Femur (tissue), 1 donor: ENCODE measurements at regions not wholly inside any gene's neighbourhood (a gene's known extent, or its start where the extent isn't known, plus 50 kb on each side); places are given as distances from the start of the nearest gene placed in this dataset.

Experiments used
- DNase-seq: peaks from one replicate; pipeline ENCODE4 v3.0.0-alpha.2; 2017

DNA sequence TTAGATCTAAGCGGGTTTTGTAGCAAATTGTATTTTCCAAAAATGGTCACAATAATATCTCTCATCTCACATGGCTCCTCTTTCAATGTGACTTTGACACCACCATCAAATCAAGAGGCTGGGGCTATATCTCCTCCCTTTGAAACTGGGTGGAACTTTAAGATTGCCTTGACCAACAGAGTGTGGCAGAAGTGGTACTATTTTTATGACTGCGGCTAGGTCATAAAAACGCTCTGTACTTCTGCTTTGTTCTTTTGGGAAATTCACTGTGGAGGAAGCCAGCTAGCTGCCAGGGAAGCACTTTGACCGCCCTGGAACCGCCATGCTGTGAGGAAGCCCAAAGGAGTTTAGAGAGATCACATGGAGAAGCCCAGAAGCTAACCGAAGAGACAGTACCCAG, 50.7 kb upstream of the ACOT11 start:
- DNase-seq: no peak

DNA sequence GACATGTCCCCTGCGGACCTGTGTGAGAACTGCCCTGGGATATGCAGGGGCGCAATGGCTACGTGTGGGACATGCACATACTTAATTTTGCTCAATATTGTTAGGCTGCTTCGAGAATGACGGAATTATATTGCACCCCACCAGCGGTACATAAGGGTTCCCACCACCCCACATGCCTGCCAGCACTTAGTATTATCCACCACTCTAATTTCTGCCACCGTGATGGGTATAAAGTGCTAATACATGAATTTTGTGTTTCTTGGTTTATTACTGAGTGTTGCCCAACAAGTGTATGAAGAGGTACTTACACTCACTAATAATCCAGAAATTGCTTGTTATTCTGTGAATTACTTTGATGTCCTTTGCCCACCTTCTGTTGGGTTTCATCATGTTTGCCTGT, 52.1 kb upstream of the ACOT11 start:
- DNase-seq: no peak

DNA sequence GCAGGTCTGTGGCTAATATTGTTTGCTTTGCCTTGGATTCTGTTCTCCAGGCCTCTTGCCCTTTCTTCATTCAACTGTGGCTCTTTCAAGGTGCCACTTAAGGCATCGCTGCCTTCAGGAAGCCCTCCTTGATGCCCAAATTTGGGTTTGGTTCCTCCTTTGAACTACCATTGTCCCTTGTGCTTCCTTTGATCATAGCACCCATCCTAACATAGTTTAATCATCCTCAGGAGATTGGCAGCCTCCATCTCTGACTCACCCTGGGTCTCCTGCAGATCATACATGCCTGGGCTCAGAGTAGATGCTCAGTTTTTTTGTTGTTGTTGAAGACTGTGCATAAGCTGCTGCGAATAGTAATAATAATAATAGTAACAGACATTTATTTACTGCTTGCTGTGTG, 54.4 kb upstream of the ACOT11 start:
- DNase-seq: no peak

DNA sequence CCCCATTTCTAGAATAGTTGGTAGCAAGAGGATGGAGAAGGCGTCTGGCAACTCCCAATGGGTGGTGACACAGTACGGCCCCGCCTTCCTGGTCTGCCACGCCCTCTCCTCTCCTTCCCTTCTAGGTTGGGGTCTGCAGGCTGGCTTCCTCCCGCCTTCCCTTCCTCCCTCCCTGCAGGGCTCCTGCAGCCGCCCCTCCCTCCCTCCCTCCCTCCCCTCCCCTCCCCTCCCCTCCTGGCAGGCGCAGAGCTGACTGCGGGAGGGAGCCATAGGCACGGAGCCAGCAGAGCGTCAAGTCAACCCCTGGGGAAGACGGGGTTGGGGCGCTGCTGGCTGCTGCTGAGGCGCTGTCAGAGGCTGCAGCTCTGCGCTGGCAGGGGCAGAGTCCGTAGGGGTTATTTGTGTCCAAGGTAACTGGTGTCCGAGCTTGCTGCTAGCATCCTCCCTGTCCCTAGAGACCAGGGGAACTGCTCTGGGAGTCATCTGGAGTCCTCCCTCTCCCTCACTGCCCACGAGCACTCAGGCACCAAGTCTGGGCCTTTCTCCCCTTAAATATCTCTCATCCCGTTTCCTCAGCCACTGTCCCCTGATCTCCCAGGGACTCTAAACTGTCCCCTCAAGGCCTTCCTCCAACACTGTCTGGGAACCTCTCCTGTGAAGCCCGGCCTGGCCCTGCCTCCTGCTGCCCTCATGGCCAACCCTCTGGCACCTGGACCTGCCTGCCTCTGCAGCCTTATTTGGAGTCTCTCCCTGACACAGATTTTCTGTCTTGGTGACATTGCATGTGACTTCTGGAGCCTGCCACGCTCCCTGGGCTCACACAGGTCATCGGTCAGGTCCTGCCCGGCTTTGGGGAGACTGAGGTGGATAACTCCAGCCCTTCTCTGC, 57.4 kb upstream of the ACOT11 start:
- DNase-seq: peak; percentile 47

DNA sequence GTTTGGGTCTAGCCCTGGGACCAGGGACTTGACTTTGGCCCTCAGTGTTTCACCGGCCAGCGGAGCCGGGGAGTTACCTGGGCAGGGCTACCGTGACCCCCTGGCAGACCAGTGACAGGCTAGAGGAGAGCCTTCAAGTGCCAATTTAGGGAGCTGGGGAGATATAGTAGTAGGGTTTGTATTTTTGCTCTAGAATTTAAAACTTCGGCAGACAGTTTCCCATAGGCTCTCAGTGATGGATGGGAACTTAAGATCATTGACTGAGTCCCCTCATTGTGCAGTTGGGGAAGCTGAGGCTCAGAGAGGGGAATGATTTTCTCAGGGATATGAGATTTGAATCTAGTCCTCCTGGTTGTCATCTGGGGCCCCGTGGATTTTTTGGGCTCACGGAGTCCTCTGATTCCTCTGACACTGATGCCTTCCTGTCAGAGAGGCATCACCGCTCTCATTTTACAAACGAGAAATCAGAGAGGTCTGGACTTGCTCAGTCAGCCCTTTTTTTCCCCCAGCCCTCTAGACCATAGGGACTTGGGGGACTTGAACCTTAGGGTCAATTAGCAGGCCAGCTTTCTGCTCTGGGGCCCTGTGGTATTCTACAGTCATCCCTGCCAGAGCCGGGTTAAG, 58.3 kb upstream of the ACOT11 start:
- no peak for DNase-seq

DNA sequence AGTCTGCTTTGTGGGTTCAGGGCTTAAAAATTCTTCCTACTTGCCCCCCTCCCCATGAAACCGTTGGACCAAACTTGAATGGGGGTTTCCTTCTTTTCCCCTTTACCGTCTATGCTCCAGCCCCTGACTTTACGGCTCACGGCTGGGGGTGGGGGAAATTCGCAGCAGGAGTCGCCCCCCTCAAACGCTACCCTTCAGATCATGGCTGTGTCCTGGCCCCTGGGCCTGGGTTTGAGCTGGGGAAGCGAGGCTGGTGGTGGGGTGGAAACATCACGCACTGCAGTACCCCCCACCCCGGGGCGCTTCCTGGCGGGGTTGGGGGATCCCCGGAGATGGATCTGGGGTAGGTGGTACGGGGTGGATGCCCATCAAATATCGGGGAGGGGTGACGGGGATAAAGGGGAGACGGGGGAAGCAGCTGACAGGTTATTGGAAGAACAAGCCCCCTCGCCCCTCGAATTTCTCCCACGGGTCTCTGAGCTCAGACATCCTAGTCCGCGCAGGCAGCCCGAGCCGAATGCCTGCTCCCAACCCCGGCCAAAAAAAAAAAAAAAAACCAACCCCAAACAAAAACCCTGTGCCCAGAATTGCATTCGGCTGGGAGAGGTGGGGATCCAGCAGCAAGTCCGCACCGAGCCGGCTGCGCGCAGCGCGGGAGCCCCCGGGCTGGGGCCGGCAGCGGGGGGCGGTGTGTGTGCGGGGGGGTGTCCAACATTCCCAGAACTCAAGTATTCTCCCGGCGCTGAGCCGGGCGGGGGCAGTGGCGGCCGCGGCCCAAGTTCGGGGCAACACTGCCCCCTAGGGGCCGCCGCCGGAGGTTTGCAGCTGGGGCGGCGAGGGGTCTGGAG, 59.0 kb upstream of the ACOT11 start:
- DNase-seq: peak; percentile 94

DNA sequence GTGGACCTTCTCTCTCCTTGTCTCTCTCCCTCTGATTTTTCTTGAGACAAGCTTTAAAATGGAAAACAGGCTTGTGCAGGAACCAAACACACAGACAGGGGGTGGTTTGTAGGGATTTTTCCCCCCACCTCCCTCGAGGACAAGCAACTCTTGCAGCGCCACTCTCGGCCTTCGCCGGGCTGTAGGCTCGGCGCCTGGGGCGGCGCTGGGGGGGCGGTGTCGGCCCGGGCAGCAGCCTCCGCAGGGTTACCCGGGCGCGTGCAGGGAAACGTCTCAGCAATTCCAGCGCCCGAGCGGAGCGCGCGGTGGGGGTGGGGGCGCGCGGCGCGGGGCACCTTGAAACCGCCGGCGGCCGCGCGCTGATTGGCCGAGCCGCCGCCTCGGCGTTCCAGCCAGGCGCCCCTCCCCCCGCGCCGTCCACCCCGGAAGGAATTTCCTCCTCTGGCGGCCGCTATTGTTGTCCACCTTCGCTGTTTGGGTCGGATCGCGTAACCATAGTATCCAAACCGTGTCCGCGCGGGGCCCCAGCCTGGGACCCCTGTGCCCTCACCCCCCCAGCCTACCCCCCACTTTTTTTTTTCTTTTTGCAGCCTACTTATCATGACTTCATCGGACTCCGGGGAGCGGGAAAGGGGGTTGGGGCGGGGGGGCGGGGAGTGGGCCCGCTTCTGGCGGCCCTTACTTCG, 59.8 kb upstream of the ACOT11 start:
- peak; percentile 95 for DNase-seq

DNA sequence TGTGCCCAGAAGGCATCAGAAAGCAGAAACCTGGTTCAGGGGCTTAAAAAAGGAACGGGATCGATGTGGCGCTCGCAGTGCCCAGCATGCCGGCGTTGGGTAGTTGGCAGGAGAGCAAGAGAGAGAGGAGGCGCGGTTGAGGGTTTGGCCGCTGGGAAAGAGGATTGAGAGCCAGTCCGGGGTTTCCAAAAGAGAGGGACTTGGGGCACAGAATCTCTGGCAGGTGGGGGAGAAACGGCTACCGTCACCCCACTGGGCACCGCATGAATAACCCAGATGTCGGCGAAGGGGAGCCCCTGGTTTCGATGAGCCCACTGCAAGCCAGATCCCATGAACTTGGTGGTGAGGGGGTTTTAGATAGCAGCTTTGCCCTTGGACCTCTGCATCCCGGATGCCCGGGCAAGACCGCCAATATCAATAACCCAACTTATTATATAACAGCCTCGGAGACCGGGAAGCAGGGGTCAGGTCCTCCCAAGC, 60.4 kb upstream of the ACOT11 start:
- peak; percentile 68 for DNase-seq

DNA sequence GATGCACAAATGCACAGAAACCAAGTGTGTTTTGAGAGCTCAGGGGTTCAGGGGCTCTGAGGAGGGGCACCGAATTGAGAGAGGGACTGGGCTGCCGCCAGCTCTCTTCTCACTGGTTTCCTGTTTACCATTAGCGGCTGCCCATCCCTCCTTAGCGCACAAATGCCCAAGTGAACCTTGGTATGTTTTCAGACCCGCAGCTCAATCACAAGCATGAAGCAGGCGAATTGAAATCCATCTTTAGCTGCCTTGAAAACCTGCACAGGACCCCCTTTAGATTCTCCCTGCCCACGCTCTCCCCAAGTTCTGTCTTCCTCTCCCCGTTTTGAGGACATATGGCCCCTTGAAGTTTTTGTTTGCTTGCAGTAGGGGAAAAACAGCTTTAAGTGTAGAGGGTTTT, 61.1 kb upstream of the ACOT11 start:
- DNase-seq: no peak

DNA sequence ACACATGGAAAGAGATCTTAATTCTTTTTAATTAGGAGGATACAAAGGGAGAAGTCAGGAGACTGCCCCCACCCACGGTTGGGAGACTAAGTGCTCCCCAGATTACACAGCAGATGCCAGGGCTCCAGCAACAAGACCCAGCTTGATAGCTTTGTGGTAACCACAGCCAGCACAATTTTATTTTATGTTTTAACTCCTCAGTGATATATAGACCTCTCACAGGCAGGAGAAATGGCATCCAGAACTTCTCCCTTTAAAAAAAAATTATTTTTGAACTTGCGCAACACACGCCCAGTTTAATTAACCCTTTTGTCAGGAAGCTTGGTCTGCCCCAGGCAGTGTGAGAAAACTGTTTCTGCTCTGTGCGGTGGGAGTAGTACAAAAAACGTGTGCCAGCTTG, 62.6 kb upstream of the ACOT11 start:
- no peak for DNase-seq

DNA sequence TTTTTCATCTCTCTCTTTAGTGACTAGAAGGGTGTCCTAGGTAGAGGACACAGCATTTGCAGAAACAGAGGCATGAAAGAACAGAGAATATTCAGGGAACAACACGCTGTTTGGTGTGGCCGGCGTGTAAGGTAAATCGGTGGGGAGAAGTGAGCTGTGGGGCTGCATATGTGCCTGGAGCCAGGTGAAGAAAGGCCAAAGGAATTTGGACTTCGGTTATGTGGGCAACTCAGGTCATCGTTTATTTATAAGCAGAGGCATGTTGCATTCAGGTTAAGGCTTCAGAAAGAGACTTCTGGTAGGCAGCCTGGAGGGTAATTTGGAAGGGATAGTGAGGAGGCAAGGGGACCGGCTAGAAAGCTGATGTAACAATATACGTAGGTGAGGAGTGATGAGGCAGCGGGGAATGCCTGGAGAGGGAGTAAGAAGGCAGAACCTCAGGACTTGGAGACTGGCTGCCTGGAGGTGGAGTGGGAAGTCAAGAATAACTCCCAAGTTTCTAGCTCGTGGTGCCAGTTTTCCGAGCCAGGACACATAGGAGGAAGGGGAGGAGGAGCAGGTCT, 64.1 kb upstream of the ACOT11 start:
- no peak for DNase-seq

DNA sequence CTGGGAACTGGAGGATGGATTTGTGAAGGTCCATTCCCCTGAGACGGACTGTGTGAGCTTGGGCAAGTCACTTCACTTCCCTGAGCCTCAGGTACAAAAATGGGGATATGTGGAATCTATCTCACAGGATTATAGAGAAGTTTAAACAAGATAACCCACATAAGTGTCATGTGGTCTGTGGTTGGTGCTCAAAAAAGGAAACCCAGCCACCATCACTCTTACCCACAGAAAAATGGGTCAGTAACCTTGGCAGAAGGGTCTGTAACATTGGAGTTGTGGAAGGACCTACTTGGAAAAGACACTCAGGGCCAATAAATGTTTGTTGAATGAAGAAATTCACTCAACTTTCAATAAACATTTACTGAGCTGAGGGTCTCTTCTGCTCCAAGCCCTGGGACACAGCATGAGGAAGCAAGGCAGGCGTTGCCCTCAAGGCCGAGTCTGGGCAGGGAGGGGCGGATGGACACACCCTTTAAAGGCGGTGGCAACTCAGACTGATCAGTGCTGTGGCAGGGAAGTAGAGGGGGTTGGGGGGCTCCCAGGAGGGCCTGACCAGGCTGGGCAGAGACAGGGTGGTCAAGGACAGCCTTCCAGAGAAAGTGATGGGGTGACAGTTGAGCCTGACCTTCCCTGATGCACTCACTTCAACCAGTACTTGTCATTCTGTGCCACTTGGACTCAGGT, 66.7 kb upstream of the ACOT11 start:
- DNase-seq: no peak

DNA sequence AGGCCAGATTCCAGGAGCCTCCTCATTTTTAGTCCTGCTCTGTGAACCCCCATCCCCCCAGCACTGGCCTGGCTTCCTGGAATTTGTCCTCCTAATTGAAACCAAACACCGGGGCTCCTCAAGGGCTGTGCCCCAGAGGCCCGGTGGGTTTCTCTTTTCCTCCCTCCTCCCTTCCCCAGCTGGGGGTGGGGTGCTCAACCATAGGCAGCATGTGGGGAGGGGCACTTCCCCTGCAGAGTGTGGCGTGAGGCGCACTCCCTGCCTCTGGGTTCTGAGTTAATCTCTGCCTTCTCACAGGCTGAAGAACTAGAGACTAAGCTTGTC, 67.5 kb upstream of the ACOT11 start:
- DNase-seq: peak; percentile 70

DNA sequence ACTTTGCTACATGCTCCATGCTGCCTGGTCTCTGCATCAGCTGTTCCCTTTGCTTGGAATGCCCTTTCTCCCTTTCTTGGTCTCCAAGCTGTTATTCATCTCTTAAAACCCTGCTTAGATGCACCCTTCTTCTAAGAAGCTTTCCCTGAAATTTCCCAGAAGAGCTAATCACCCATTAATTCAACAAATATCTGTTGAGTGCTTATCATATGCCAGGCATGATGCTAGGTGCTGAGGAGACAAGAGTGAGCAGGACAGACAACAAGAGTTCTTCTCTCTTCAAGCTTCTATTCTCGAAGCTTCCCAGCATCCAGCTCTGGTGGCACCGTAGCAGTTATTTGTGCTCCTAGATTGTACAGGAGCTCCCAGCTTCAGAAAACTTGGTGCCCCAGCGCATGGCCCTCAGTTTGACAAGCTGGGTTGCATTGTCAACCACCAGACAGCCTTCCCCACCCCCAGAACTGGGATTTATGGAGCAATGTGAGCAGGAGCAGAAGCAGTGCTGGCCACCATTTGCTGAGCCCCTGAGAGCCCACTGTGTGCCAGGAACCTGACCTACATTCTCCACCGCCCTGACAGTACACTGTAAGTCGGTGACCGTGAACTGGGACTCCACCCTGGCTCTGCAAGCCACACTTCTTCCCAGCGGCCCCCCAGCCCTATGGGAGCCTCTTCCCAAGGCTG, 68.0 kb upstream of the ACOT11 start:
- no peak for DNase-seq

DNA sequence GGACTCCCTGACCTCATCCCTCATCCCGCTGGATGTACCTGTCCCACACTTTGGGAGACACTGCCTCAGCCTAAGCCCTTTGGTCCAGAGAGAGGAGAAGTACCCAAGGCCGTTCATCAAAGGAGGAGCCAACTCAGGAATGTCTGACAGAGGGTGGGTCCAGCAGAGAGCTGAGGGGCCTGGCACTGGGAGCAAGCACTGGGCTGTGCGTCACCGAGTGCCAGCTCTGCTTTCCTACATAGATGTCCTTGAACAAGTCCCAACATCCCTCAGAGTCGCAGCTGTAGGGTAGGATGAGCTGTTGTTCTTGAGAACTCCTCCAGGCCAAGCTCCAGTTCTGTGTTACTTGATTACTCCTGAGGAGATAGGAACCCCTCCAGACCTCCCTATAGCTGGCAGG, 68.8 kb upstream of the ACOT11 start:
- no peak for DNase-seq

DNA sequence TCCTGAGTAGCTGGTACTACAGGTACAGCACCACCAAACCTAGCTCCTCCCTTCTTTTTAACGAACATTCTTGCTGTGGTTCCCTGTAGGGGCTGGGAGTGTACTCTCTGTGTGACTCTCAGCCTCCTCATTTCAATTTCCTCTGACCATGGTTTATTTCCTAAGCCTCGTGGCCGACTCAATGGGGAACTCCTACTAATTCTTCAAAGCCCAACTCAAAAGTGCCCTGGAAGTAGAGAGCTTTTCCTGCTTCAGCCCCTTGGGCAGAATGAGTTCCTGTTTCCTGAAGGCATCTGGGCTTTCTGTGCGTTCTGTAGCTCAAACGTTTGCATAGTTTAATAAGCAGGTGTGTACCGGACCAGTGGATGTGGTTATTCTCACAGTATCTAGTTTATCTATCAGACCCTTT, 70.9 kb upstream of the ACOT11 start:
- DNase-seq: no peak

DNA sequence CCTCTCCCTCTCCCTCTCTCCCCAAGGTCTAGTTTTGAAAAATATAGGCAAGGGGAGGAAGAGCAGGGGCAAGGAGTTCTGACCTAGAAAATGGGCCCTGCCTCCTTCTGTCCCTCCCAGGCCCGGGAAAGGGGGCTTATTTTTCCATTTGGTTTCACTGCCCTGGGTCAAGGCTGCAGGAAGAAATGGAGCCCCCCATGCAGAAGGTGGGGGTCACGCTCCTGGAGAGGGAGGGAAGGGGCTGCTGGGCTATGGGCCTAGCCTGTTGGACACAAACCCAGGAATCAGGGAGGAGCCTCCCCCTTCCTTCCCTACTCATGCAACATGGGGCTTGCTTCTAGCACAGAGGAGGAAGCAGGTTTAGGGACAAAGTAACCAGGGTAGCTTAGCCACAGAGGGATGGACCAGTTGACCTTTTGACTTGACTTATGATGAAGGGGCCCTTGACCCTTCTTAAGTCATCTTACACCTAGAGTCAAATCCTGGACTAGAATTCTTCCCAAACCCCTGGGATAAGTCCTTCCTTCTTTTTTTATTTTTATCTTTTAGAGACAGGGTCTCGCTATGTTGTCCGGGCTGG, 70.4 kb upstream of the SSBP3 start:
- peak; percentile 53 for DNase-seq

DNA sequence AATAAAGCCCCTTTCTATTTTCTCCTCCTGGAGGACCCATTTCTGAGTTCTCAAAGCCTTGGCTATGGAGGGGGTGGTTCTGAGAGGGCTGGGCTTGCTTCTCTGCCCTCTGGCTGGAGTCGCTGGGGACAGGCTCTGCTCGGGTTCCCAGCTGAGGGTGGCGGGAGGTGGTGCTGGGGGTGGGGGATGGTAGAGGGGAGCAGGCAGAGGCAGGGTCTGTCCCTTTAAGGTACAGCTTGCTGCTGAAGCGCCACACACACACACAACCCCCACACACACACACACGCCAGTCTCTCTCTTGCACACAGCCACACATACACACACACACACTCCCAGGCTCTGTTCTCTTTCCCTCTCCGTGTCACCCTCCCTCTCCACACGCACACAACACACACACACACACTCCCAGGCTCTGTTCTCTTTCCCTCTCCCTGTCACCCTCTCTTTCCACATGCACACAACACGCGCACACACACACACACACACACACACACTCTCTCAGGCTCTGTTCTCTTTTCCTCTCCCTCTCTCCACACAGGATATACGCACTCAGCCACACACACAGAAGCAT, 69.8 kb upstream of the SSBP3 start:
- DNase-seq: peak; percentile 76

DNA sequence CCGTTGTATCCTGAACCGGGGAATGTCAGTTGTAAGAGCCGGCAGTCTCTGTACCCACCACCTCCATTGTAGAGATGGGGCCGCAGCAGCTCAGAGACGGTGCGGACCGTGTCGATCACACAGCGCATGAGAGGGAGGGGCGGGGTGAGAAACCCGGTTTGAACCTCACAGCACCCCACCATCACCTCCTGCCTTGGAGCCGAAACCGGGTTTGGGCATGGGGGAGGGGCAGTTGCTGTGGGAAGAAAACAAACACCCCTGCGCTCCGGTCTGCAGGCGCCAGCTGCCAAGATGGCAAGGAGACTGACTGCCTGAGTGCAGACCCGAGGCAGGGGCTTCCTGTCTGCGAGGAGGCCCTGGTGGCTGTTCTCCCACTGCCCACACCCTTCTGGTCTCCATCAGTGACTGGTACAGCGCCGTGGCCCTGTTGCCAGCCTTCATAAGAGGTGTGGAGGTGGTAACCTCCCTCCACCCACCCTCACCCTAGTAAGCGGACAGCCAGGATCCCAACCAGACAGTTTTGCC, 69.2 kb upstream of the SSBP3 start:
- DNase-seq: peak; percentile 73
